Inflammatory macrophage (primary cell): ENCODE measurements at regions not wholly inside any gene's neighbourhood (a gene's known extent, or its start where the extent isn't known, plus 50 kb on each side); places are given as distances from the start of the nearest gene placed in this dataset.
"Not testable (repeated sequence)": the region's sequence is repeated elsewhere in the genome, so short reads cannot be mapped to it uniquely, and the experiment has no call there.

Experiments
- DNase-seq, 2 donors: peaks; one replicate each; pipeline ENCODE4 v3.0.0-alpha.2; 2020 to 2022

- DNase-seq = no peak
Measured at GRCh38 chr14:37650356-37651037, 55.1 kb downstream of the TTC6 start.

- no peak for DNase-seq
Measured at GRCh38 chr14:37652042-37652441, 56.6 kb downstream of the TTC6 start.

GRCh38 chr14:37655418-37655817, 60.0 kb downstream of the TTC6 start:
- no peak for DNase-seq

DNA sequence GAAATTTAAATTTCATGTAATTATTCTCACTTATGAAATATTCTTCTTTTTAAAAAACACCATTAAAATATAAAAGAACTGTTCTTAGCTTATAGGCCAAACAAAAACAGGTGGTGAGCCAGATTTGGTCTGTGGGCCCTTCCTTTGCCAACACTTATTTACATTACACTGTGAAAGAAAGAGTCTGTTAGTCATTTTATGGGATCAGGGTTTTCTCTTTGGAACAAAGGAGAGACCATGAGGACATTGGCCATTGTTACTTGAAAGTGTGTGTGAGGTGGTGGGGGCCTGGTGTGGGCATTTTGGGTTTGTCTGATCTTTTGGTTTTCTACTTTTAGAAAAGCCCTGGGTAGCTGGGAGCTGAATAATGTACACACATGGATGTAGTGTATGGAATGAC, 62.7 kb downstream of the TTC6 start:
- DNase-seq = no peak

- no peak for DNase-seq
Measured at GRCh38 chr14:37663498-37663897, 68.1 kb downstream of the TTC6 start.

DNA sequence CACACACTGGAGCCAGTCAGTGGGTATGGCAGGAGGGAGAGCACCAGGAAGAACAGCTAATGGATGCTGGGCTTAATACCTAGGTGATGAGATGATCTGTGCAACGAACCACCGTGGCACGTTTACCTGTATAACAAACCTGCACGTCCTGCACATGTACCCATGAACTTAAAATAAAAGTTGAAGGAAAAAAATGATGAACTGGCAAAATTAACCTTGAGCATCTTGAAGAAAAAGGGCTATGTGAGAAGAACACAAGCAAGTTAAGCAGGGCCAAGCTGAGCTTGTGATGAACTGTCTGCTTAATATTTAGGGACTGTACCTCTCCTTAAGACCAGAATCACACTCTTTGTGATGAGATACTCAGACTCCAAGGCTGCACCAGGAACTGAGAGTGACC, 70.0 kb downstream of the TTC6 start:
- no peak for DNase-seq

DNA sequence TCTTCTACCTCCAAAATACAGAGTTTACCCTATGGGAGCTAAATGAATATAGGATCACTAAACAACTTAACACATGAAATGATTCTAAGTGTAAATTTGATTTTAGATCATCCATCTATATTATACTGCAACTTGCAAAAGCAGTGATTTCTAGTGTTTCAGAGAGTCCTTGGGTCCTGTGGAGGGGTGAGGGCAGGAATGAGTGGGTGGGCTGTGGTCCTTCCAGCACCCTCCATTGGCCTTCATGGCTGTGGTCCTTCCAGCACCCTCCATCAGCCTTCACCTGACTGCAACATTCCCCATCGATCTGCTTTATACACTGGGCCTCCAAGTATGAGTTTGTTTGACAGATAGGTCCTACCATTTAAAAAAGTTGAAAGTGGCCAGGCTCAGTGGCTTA, 70.5 kb downstream of the TTC6 start:
- no peak for DNase-seq

DNA sequence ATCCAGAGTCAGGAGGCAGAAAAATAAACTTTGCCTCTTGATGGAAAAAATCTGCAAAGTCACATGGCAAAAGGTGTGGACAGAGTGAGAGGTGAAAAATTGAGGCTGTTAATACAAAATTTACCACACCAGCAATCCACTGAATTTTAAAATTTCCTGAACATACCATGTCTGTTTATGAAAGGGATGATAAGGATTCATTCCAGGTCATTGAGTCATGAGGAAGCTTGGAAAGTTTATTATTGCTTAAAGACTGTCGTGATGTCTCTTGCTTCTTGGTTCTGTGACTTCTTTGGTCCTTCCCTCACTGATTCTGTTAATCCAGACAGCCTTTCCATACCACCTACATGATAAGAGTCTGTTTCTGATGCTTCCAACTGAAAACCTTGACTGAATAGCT, 73.2 kb downstream of the TTC6 start:
- no peak for DNase-seq

- no peak for DNase-seq
Measured at GRCh38 chr14:37669242-37669641, 73.8 kb downstream of the TTC6 start.

DNA sequence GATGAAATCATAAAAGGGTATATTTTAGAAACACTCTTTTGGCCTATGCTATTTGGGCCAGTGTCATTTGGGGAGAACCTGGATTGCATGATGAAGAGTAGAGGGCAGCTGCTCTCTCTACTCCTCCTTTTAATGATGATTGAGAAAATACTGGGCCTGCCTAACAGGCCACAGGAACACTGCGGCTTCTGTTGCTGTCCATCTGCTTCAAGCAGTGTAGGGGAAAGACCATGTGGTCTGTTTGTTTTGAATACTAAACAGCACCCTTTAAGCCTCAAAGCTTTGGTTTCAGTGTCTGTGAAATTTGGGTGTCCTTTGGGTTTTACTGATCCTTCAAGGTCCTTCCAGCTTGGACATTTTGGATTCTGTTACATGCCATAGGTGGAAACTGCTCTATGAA, 78.0 kb downstream of the TTC6 start:
- no peak for DNase-seq

GRCh38 chr14:37678916-37679315, 83.5 kb downstream of the TTC6 start:
- DNase-seq = no peak

GRCh38 chr14:37681486-37681885, 86.1 kb downstream of the TTC6 start:
- no peak for DNase-seq

GRCh38 chr14:37692680-37693079, 97.3 kb downstream of the TTC6 start:
- DNase-seq = not testable (repeated sequence)

DNA sequence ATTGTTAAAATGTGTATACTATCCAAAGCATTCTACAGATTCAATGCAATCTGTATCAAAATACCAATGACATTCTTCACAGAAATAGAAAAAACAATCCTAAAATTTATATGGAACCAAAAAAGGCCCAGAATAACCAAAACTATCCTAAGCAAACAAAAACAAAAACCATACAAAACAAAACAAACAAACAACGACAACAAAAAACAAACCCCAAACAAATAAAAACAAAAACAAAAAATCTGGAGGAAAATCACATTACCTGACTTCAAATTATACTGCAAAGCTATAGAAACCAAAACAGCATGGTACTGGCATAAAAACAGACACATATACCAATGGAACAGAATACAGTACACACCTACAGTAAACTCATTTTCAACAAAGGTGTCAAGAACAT, 98.0 kb downstream of the TTC6 start:
- not testable (repeated sequence) for DNase-seq

GRCh38 chr14:37695866-37696265, 100.4 kb downstream of the TTC6 start:
- no peak for DNase-seq

- DNase-seq = no peak
Measured at GRCh38 chr14:37697489-37698121, 102.2 kb downstream of the TTC6 start.

DNA sequence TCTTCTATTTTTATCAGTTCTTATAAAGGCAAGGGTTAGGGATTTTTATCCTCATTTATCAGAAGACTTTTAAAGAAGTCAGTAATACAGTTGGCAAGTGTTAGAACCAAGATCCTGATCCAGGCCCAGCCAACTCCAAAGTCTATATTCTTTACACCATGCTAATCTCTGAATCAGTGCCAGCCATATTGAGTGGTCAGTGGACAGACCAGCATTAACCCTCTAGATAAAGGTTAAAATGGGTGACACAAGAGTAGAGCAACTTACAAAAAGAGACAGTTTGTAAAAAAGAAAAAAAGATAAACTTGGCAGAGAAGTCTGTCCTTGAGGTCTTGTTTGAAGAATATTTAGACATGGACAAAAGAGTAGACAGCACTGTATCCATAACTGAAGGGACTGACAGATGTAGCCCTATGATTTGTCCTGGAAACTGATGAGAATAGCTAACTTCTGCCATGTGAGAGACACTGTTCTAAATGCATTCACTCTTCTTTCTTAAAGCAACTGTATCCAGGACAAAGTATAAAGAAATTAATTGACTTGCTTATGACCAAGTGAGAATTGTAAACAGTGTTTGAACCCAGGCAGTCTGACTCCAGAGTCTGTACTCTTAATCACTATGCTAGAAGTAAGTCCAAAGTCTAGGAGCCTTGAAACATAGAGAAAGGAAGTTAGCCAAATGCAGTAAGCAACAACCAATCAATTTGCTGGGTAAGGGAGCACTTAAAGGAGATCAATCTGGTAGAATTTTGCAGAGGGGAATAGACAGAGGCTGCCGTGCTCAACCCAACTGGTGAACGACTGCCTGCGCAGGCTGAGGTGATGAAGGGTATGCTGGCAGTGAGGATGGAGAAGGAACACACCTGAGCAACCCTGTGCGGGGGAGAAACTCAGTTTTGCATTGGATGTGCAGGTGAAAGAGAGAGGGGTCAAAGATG, 103.7 kb downstream of the TTC6 start:
- DNase-seq = no peak

- DNase-seq = no peak
Measured at GRCh38 chr14:37707716-37708115, 112.3 kb downstream of the TTC6 start.

DNA sequence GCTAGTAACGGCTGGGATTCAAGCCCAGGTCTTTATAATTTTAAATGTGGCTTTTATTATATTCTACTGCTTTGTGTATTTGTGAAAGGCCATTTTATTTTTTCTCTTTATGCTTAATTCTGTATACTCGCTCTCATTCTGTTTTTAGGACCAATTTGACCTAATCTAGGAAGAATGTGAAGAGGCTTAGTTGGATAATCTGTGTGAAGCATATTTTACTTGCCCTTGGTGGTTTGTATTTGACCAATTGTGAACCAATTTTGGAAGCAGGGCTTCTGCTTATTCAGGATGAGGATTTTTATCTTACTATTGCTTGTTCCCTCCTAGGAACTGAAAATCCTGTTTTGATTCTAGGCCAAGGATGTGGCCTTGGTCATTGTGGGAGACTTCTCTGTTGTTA, 113.1 kb downstream of the TTC6 start:
- DNase-seq = no peak

DNA sequence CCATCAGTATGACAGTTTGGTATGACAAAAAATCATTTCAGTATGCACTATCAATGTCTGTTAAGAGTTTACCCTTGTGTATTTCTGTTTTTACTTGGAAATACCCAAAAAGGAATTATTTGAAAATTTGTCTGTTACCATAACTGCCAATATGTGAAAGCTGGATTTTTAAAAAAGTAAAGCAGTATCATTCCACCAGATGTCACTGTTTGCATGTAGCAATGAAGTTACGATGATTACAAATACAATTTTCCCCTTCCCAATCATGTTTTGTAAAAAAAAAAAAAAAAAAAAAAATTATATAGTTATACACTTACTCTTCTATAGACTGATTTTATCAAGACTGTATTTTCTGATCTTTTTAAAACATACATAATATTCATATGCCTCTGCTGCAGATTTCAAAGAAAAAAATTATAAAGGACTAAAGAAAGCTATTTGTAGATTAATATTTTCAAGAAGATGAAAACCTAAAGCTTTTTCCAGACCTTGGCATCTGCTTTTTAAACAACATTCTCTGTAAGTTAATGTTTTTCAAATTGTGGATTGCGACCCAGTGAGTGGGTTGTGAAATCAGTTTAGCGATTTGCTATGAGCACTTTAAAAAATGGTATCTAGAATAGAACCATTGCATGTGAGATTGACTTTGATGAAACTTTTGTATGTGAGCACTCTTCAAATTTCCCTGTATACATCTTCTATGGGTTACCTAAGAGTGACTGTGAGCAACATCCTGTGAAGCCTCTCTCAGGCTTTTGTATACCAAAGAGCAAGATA, 114.2 kb downstream of the TTC6 start:
- DNase-seq = no peak

DNA sequence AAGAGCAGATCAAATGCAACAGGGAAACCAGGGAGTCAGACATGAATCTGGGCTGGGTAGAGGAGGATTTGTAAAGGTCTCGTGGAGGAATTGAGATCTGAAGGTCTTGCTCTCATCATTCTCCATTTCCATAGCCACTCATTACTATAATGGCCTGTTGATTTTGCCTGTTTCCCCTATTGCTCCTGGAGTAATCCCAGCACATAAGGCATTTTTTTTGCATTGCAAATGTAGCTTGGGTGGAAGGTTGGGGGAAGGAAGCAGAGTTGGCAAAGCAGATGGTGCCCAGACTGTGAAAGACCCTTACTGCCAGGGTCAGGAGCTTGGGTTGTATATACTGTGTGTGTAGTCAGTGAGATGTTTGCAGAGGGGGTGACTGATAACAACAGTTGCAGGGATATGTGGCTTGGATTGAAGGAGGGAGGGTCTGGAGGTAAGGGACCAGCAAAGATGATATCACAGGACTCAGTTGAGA, 116.0 kb downstream of the TTC6 start:
- DNase-seq = no peak

GRCh38 chr14:37711831-37712475, 116.5 kb downstream of the TTC6 start:
- DNase-seq = no peak
